GM18873 (cell line): ENCODE measurements at regions not wholly inside any gene's neighbourhood (a gene's known extent, or its start where the extent isn't known, plus 50 kb on each side); places are given as distances from the start of the nearest gene placed in this dataset.
"Not testable (repeated sequence)": the region's sequence is repeated elsewhere in the genome, so short reads cannot be mapped to it uniquely, and the experiment has no call there.

ENCODE experiments used
- ATAC-seq: cut with Tn5 transposase; IDR thresholded peaks from one replicate; pipeline ENCODE4 v1.9.1; 2021; ENCODE audit warnings: mild to moderate bottlenecking, moderate library complexity, moderate number of reproducible peaks; ENCODE audit not compliant: unreplicated experiment, low FRiP score

- ATAC-seq = no peak
Measured at GRCh38 chrX:45472968-45473367, 272.3 kb upstream of the DIPK2B start.

GRCh38 chrX:45467537-45467936, 266.9 kb upstream of the DIPK2B start:
- ATAC-seq = not testable (repeated sequence)

GRCh38 chrX:45455732-45456131, 255.1 kb upstream of the DIPK2B start:
- not testable (repeated sequence) for ATAC-seq

- ATAC-seq = no peak
Measured at GRCh38 chrX:45454290-45454689, 253.6 kb upstream of the DIPK2B start.

- ATAC-seq = no peak
Measured at GRCh38 chrX:45449982-45450381, 249.3 kb upstream of the DIPK2B start.

- no peak for ATAC-seq
Measured at GRCh38 chrX:45447995-45448394, 247.3 kb upstream of the DIPK2B start.

- no peak for ATAC-seq
Measured at GRCh38 chrX:45447331-45447730, 246.7 kb upstream of the DIPK2B start.

- ATAC-seq = no peak
Measured at GRCh38 chrX:45445745-45446412, 245.2 kb upstream of the DIPK2B start.

GRCh38 chrX:45437186-45437585, 236.5 kb upstream of the DIPK2B start:
- ATAC-seq = no peak

- ATAC-seq = no peak
Measured at GRCh38 chrX:45435481-45435880, 234.8 kb upstream of the DIPK2B start.

GRCh38 chrX:45434231-45434630, 233.6 kb upstream of the DIPK2B start:
- ATAC-seq = no peak

- ATAC-seq = no peak
Measured at GRCh38 chrX:45428831-45429230, 228.2 kb upstream of the DIPK2B start.

- ATAC-seq = no peak
Measured at GRCh38 chrX:45424326-45424725, 223.7 kb upstream of the DIPK2B start.

- ATAC-seq = no peak
Measured at GRCh38 chrX:45422216-45422925, 221.7 kb upstream of the DIPK2B start.

GRCh38 chrX:45421806-45422205, 221.1 kb upstream of the DIPK2B start:
- no peak for ATAC-seq

- ATAC-seq = no peak
Measured at GRCh38 chrX:45404206-45404605, 203.5 kb upstream of the DIPK2B start.

- no peak for ATAC-seq
Measured at GRCh38 chrX:45401923-45402322, 201.2 kb upstream of the DIPK2B start.

GRCh38 chrX:45400951-45401725, 200.5 kb upstream of the DIPK2B start:
- not testable (repeated sequence) for ATAC-seq

- ATAC-seq = no peak
Measured at GRCh38 chrX:45400027-45400779, 199.5 kb upstream of the DIPK2B start.

GRCh38 chrX:45385757-45386156, 185.1 kb upstream of the DIPK2B start:
- no peak for ATAC-seq

GRCh38 chrX:45381841-45382240, 181.2 kb upstream of the DIPK2B start:
- no peak for ATAC-seq
